Glutamatergic neuron (in vitro differentiated cells): ENCODE measurements at regions not wholly inside any gene's neighbourhood (a gene's known extent, or its start where the extent isn't known, plus 50 kb on each side); places are given as distances from the start of the nearest gene placed in this dataset.
"Not testable (repeated sequence)": the region's sequence is repeated elsewhere in the genome, so short reads cannot be mapped to it uniquely, and the experiment has no call there.

ENCODE experiments used
- DNase-seq: peaks from one replicate; pipeline ENCODE4 v3.0.0; 2022
- H3K27ac Mint-ChIP-seq: one replicate; pipeline ENCODE4 v1.8.0; 2020; ENCODE audit warnings: mild to moderate bottlenecking, mixed read lengths, inconsistent platforms; ENCODE audit not compliant: unreplicated experiment
- H3K27me3 Mint-ChIP-seq: one replicate; pipeline ENCODE4 v1.8.0; 2020; ENCODE audit warnings: mild to moderate bottlenecking, moderate library complexity, mixed read lengths, inconsistent platforms; ENCODE audit not compliant: unreplicated experiment
- H3K36me3 Mint-ChIP-seq: one replicate; pipeline ENCODE4 v1.8.0; 2020; ENCODE audit warnings: mild to moderate bottlenecking, mixed read lengths, inconsistent platforms; ENCODE audit not compliant: unreplicated experiment
- H3K4me1 Mint-ChIP-seq: one replicate; pipeline ENCODE4 v1.8.0; 2020; ENCODE audit warnings: mild to moderate bottlenecking, low read depth, mixed read lengths, inconsistent platforms; ENCODE audit not compliant: unreplicated experiment
- H3K4me3 Mint-ChIP-seq: one replicate; pipeline ENCODE4 v1.8.0; 2020; ENCODE audit warnings: mild to moderate bottlenecking, mixed read lengths, inconsistent platforms; ENCODE audit not compliant: unreplicated experiment
- H3K9me3 Mint-ChIP-seq: one replicate; pipeline ENCODE4 v1.8.0; 2020; ENCODE audit warnings: mild to moderate bottlenecking, moderate library complexity, mixed read lengths, inconsistent platforms; ENCODE audit not compliant: unreplicated experiment
- CTCF ChIP-seq: fragments of 200-600 bp; sonication (generic); IDR thresholded peaks from one replicate; pipeline ENCODE4 v1.5.0; 2021; ENCODE audit not compliant: partially characterized antibody, unreplicated experiment

GRCh38 chr5:50343715-50344114, 97.4 kb downstream of the EMB start:
- Mint-ChIP-seq H3K27ac (no peak overlapping the region), H3K9me3 (no peaks in the 10 kb centered on the region), H3K4me1 (no peaks in the 10 kb centered on the region), H3K27me3 (no peaks in the 10 kb centered on the region), H3K36me3 (no peaks in the 10 kb centered on the region), H3K4me3 (no peak overlapping the region)
- TF ChIP-seq CTCF, result no peak
- no peak for DNase-seq

- H3K4me3 Mint-ChIP-seq, result no peak overlapping the region
- H3K36me3 Mint-ChIP-seq, result no peaks in the 10 kb centered on the region
- H3K27me3 Mint-ChIP-seq, result no peaks in the 10 kb centered on the region
- peaks cover under 1% of the 10 kb centered on the region for H3K9me3 Mint-ChIP-seq
- no peak for DNase-seq
- no peak for TF ChIP-seq CTCF
- H3K27ac Mint-ChIP-seq, result no peak overlapping the region
- H3K4me1 Mint-ChIP-seq, result no peaks in the 10 kb centered on the region
Measured at GRCh38 chr5:50340757-50341156, 100.3 kb downstream of the EMB start.

- H3K27ac Mint-ChIP-seq, DNase-seq, H3K9me3 Mint-ChIP-seq, H3K36me3 Mint-ChIP-seq, H3K4me3 Mint-ChIP-seq, H3K27me3 Mint-ChIP-seq, H3K4me1 Mint-ChIP-seq: not testable (repeated sequence)
Measured at GRCh38 chr5:50330633-50331032, 110.5 kb downstream of the EMB start.

GRCh38 chr5:50328193-50328729, 112.8 kb downstream of the EMB start:
- Mint-ChIP-seq H3K9me3 (peaks cover 1% of the 10 kb centered on the region), H3K27me3 (peaks cover 1% of the 10 kb centered on the region), H3K27ac (no peak overlapping the region), H3K4me1 (no peaks in the 10 kb centered on the region), H3K36me3 (no peaks in the 10 kb centered on the region), H3K4me3 (no peak overlapping the region)
- no peak for TF ChIP-seq CTCF
- DNase-seq, result no peak

- Mint-ChIP-seq H3K4me1 (no peaks in the 10 kb centered on the region), H3K36me3 (no peaks in the 10 kb centered on the region), H3K27me3 (no peaks in the 10 kb centered on the region), H3K27ac (no peak overlapping the region), H3K4me3 (no peak overlapping the region), H3K9me3 (peaks cover 2% of the 10 kb centered on the region)
- TF ChIP-seq CTCF, result peak; percentile 88
- no peak for DNase-seq
Measured at GRCh38 chr5:50325237-50325832, 115.8 kb downstream of the EMB start.
